Mammary epithelial cell (primary cell): ENCODE measurements at regions not wholly inside any gene's neighbourhood (a gene's known extent, or its start where the extent isn't known, plus 50 kb on each side); places are given as distances from the start of the nearest gene placed in this dataset.

Source experiments
- CTCF ChIP-seq, 2 donors: IDR thresholded peaks in 1 of 2; conservative IDR thresholded peaks in 1 of 2; 2 replicates each; pipeline ENCODE4 v1.5.1; 2011 to 2012; ENCODE audit warnings: inconsistent platforms in 2 of 2, low read length in 2 of 2, mild to moderate bottlenecking in 2 of 2, control low read depth in 1 of 2, low read depth in 1 of 2; ENCODE audit not compliant: insufficient read depth in 1 of 2; ENCODE audit errors: extremely low read depth in 1 of 2
- EZH2 ChIP-seq: IDR thresholded peaks from 2 replicates; pipeline ENCODE4 v1.6.1; 2012; ENCODE audit warnings: low read length, inconsistent platforms, borderline replicate concordance

GRCh38 chr12:39123580-39124253 lies 218.3 kb upstream of the CPNE8 start:
- no peak for TF ChIP-seq CTCF (conservative IDR thresholded peaks at IDR 0.05 in 1 of 2, IDR thresholded peaks at IDR 0.05 in 1 of 2; ENCODE audit: extremely low read depth in 1 of 2, insufficient read depth in 1 of 2, low read depth in 1 of 2, low read length in 2 of 2)
- TF ChIP-seq EZH2 = no peak
